T-helper 2 cell treated with Interferon-gamma antibody and Interleukin-4, amounts not matched to agents 5 μg/mL and 100 μg/mL, for 36 hours (primary cell): ENCODE measurements at regions not wholly inside any gene's neighbourhood (a gene's known extent, or its start where the extent isn't known, plus 50 kb on each side); places are given as distances from the start of the nearest gene placed in this dataset.

Source experiments
- DNase-seq: peaks from one replicate; pipeline ENCODE4 v3.0.0; 2021; ENCODE audit warnings: low spot score
- H3K27ac Mint-ChIP-seq: one replicate; pipeline ENCODE4 v1.8.0; 2021; ENCODE audit warnings: mild to moderate bottlenecking, mixed read lengths
- H3K27me3 Mint-ChIP-seq: one replicate; pipeline ENCODE4 v1.8.0; 2021; ENCODE audit warnings: low read depth, mixed read lengths
- H3K36me3 Mint-ChIP-seq: one replicate; pipeline ENCODE4 v1.8.0; 2021; ENCODE audit warnings: low read depth, mixed read lengths
- H3K4me1 Mint-ChIP-seq: one replicate; pipeline ENCODE4 v1.8.0; 2021; ENCODE audit warnings: low read depth, mixed read lengths
- H3K4me3 Mint-ChIP-seq: one replicate; pipeline ENCODE4 v1.8.0; 2022; ENCODE audit warnings: mild to moderate bottlenecking, moderate library complexity, mixed read lengths
- H3K9me3 Mint-ChIP-seq: one replicate; pipeline ENCODE4 v1.8.0; 2021; ENCODE audit warnings: mixed read lengths

- Mint-ChIP-seq H3K27ac (no peak overlapping the region), H3K27me3 (no peaks in the 10 kb centered on the region), H3K36me3 (peaks cover 17% of the 10 kb centered on the region), H3K4me3 (no peak overlapping the region), H3K4me1 (peaks cover 50% of the 10 kb centered on the region), H3K9me3 (peaks cover 20% of the 10 kb centered on the region)
- DNase-seq, result no peak
Measured at GRCh38 chr21:14734833-14735232, 188.7 kb upstream of the SAMSN1 start.

- Mint-ChIP-seq H3K4me3 (no peak overlapping the region), H3K36me3 (peaks cover 13% of the 10 kb centered on the region), H3K27ac (no peak overlapping the region), H3K27me3 (no peaks in the 10 kb centered on the region), H3K4me1 (peaks cover 49% of the 10 kb centered on the region), H3K9me3 (peaks cover 20% of the 10 kb centered on the region)
- no peak for DNase-seq
Measured at GRCh38 chr21:14734191-14734590, 188.1 kb upstream of the SAMSN1 start.

- H3K27me3 Mint-ChIP-seq, result no peaks in the 10 kb centered on the region
- H3K4me3 Mint-ChIP-seq, result no peak overlapping the region
- no peaks in the 10 kb centered on the region for H3K9me3 Mint-ChIP-seq
- H3K27ac Mint-ChIP-seq, result no peak overlapping the region
- H3K36me3 Mint-ChIP-seq, result peaks cover 5% of the 10 kb centered on the region
- DNase-seq, result no peak
- H3K4me1 Mint-ChIP-seq, result peaks cover 32% of the 10 kb centered on the region
Measured at GRCh38 chr21:14725219-14725618, 179.1 kb upstream of the SAMSN1 start.

- H3K4me3 Mint-ChIP-seq, result no peak overlapping the region
- H3K27ac Mint-ChIP-seq, result no peak overlapping the region
- peaks cover 3% of the 10 kb centered on the region for H3K36me3 Mint-ChIP-seq
- H3K27me3 Mint-ChIP-seq, result no peaks in the 10 kb centered on the region
- peaks cover 40% of the 10 kb centered on the region for H3K4me1 Mint-ChIP-seq
- DNase-seq, result no peak
- H3K9me3 Mint-ChIP-seq, result no peaks in the 10 kb centered on the region
Measured at GRCh38 chr21:14722841-14723483, 176.8 kb upstream of the SAMSN1 start.

- Mint-ChIP-seq H3K4me3 (no peak overlapping the region), H3K27ac (no peak overlapping the region), H3K9me3 (peaks cover 5% of the 10 kb centered on the region), H3K27me3 (no peaks in the 10 kb centered on the region), H3K36me3 (peaks cover 3% of the 10 kb centered on the region), H3K4me1 (peaks cover 29% of the 10 kb centered on the region)
- DNase-seq, result no peak
Measured at GRCh38 chr21:14720237-14720636, 174.1 kb upstream of the SAMSN1 start.

- H3K4me1 Mint-ChIP-seq, result peaks cover 29% of the 10 kb centered on the region
- no peaks in the 10 kb centered on the region for H3K27me3 Mint-ChIP-seq
- H3K4me3 Mint-ChIP-seq, result no peak overlapping the region
- no peak overlapping the region for H3K27ac Mint-ChIP-seq
- peaks cover 13% of the 10 kb centered on the region for H3K9me3 Mint-ChIP-seq
- H3K36me3 Mint-ChIP-seq, result peaks cover 3% of the 10 kb centered on the region
- DNase-seq, result no peak
Measured at GRCh38 chr21:14718951-14719350, 172.8 kb upstream of the SAMSN1 start.

GRCh38 chr21:14716761-14717396, 170.8 kb upstream of the SAMSN1 start:
- H3K27me3 Mint-ChIP-seq, result no peaks in the 10 kb centered on the region
- peaks cover 33% of the 10 kb centered on the region for H3K9me3 Mint-ChIP-seq
- H3K27ac Mint-ChIP-seq, result no peak overlapping the region
- no peaks in the 10 kb centered on the region for H3K36me3 Mint-ChIP-seq
- H3K4me3 Mint-ChIP-seq, result no peak overlapping the region
- H3K4me1 Mint-ChIP-seq, result peaks cover 30% of the 10 kb centered on the region
- no peak for DNase-seq

- DNase-seq, result no peak
- Mint-ChIP-seq H3K4me3 (no peak overlapping the region), H3K27me3 (no peaks in the 10 kb centered on the region), H3K27ac (no peak overlapping the region), H3K9me3 (peaks cover 46% of the 10 kb centered on the region), H3K36me3 (no peaks in the 10 kb centered on the region), H3K4me1 (peaks cover 15% of the 10 kb centered on the region)
Measured at GRCh38 chr21:14713109-14713508, 167.0 kb upstream of the SAMSN1 start.

- no peak overlapping the region for H3K27ac Mint-ChIP-seq
- DNase-seq, result no peak
- peaks cover 46% of the 10 kb centered on the region for H3K9me3 Mint-ChIP-seq
- H3K4me1 Mint-ChIP-seq, result peaks cover 12% of the 10 kb centered on the region
- H3K27me3 Mint-ChIP-seq, result no peaks in the 10 kb centered on the region
- H3K4me3 Mint-ChIP-seq, result no peak overlapping the region
- no peaks in the 10 kb centered on the region for H3K36me3 Mint-ChIP-seq
Measured at GRCh38 chr21:14712121-14712715, 166.1 kb upstream of the SAMSN1 start.

- Mint-ChIP-seq H3K36me3 (peaks cover 1% of the 10 kb centered on the region), H3K27ac (no peak overlapping the region), H3K4me1 (peaks cover 11% of the 10 kb centered on the region), H3K4me3 (no peak overlapping the region), H3K9me3 (peaks cover 42% of the 10 kb centered on the region), H3K27me3 (no peaks in the 10 kb centered on the region)
- DNase-seq, result no peak
Measured at GRCh38 chr21:14711287-14711686, 165.2 kb upstream of the SAMSN1 start.

- no peak for DNase-seq
- Mint-ChIP-seq H3K27ac (no peak overlapping the region), H3K4me1 (peaks cover 14% of the 10 kb centered on the region), H3K27me3 (no peaks in the 10 kb centered on the region), H3K36me3 (peaks cover 1% of the 10 kb centered on the region), H3K9me3 (peaks cover 18% of the 10 kb centered on the region), H3K4me3 (no peak overlapping the region)
Measured at GRCh38 chr21:14707511-14708020, 161.5 kb upstream of the SAMSN1 start.

GRCh38 chr21:14706712-14707510, 160.8 kb upstream of the SAMSN1 start:
- DNase-seq, result no peak
- Mint-ChIP-seq H3K9me3 (peaks cover 13% of the 10 kb centered on the region), H3K4me1 (peaks cover 10% of the 10 kb centered on the region), H3K27me3 (no peaks in the 10 kb centered on the region), H3K36me3 (peaks cover 1% of the 10 kb centered on the region), H3K4me3 (no peak overlapping the region), H3K27ac (no peak overlapping the region)

GRCh38 chr21:14699433-14700407, 153.6 kb upstream of the SAMSN1 start:
- Mint-ChIP-seq H3K9me3 (peaks cover 6% of the 10 kb centered on the region), H3K27me3 (no peaks in the 10 kb centered on the region)

More at GRCh38 chr21:14699433-14700407, 153.6 kb upstream of the SAMSN1 start:
- peaks cover 5% of the 10 kb centered on the region for H3K4me1 Mint-ChIP-seq
- H3K4me3 Mint-ChIP-seq, result no peak overlapping the region
- DNase-seq, result no peak
- H3K27ac Mint-ChIP-seq, result no peak overlapping the region
- peaks cover 3% of the 10 kb centered on the region for H3K36me3 Mint-ChIP-seq
